ENCODE measurements at regions not wholly inside any gene's neighbourhood (a gene's known extent, or its start where the extent isn't known, plus 50 kb on each side); places are given as distances from the start of the nearest gene placed in this dataset.

- TF ChIP-seq CTCF (IDR thresholded peaks at IDR 0.05) (no peak), POLR2A (IDR thresholded peaks at IDR 0.05) (no peak)
Measured at GRCh38 chr2:155203178-155203577, 504.7 kb downstream of the KCNJ3 start.
